Colon (tissue), 2 donors: ENCODE measurements at regions not wholly inside any gene's neighbourhood (a gene's known extent, or its start where the extent isn't known, plus 50 kb on each side); places are given as distances from the start of the nearest gene placed in this dataset.

Source experiments
- FAIRE-seq: peaks from 2 replicates; lab custom pipeline; 2012; peaks lifted over from hg19 to GRCh38; lab: Jason Lieb, UNC
- donor health status: control.
- donor health status: control.

- FAIRE-seq: no peak
Measured at GRCh38 chr1:216916890-216917438, 193.7 kb upstream of the ESRRG start.

- no peak for FAIRE-seq
Measured at GRCh38 chr1:216914974-216915373, 191.7 kb upstream of the ESRRG start.

GRCh38 chr1:216913976-216914375 is 190.7 kb upstream of the ESRRG start:
- FAIRE-seq: no peak

GRCh38 chr1:216910081-216910840 is 187.0 kb upstream of the ESRRG start:
- no peak for FAIRE-seq

GRCh38 chr1:216908126-216908525 is 184.9 kb upstream of the ESRRG start:
- FAIRE-seq: no peak

- no peak for FAIRE-seq
Measured at GRCh38 chr1:216907100-216907499, 183.9 kb upstream of the ESRRG start.

- no peak for FAIRE-seq
Measured at GRCh38 chr1:216905781-216906180, 182.6 kb upstream of the ESRRG start.

- FAIRE-seq: no peak
Measured at GRCh38 chr1:216905137-216905536, 181.9 kb upstream of the ESRRG start.

- FAIRE-seq: no peak
Measured at GRCh38 chr1:216904471-216904870, 181.2 kb upstream of the ESRRG start.

- FAIRE-seq: no peak
Measured at GRCh38 chr1:216903382-216903740, 180.1 kb upstream of the ESRRG start.

- no peak for FAIRE-seq
Measured at GRCh38 chr1:216902669-216903381, 179.6 kb upstream of the ESRRG start.

- FAIRE-seq: no peak
Measured at GRCh38 chr1:216900116-216900620, 176.9 kb upstream of the ESRRG start.

GRCh38 chr1:216898801-216899200 is 175.6 kb upstream of the ESRRG start:
- FAIRE-seq: no peak

- no peak for FAIRE-seq
Measured at GRCh38 chr1:216896146-216896545, 172.9 kb upstream of the ESRRG start.

GRCh38 chr1:216894494-216894893 is 171.3 kb upstream of the ESRRG start:
- no peak for FAIRE-seq

GRCh38 chr1:216892581-216893160 is 169.4 kb upstream of the ESRRG start:
- FAIRE-seq: no peak

- FAIRE-seq: no peak
Measured at GRCh38 chr1:216890871-216891270, 167.6 kb upstream of the ESRRG start.

- no peak for FAIRE-seq
Measured at GRCh38 chr1:216888731-216889130, 165.5 kb upstream of the ESRRG start.

- no peak for FAIRE-seq
Measured at GRCh38 chr1:216887032-216887431, 163.8 kb upstream of the ESRRG start.

- FAIRE-seq: no peak
Measured at GRCh38 chr1:216884614-216885229, 161.5 kb upstream of the ESRRG start.

GRCh38 chr1:216883518-216883917 is 160.3 kb upstream of the ESRRG start:
- no peak for FAIRE-seq

- no peak for FAIRE-seq
Measured at GRCh38 chr1:216881695-216882094, 158.5 kb upstream of the ESRRG start.
